GM12878 (cell line): ENCODE measurements at regions not wholly inside any gene's neighbourhood (a gene's known extent, or its start where the extent isn't known, plus 50 kb on each side); places are given as distances from the start of the nearest gene placed in this dataset.

Experiments used
- ATAC-seq: fragments of 200-7000 bp; cut with Tn5 transposase; 3 replicates; pipeline ENCODE4 v1.9.1; 2020; ENCODE audit warnings: mild to moderate bottlenecking, moderate library complexity
- BruUV-seq: library from RNA; stranded (reverse); fragments of 400-500 nt; replicated peaks from 2 replicates; lab custom pipeline; 2021; lab: Mats Ljungman, UMichigan
- CTCF ChIA-PET: fragments of 300-600 bp; sonication (Branson Sonifier 250); formaldehyde crosslinking; extraction: SDS; loops from one replicate; lab custom pipeline; 2021; ENCODE audit warnings: inconsistent platforms; lab: Yijun Ruan, JAX
- POLR2A ChIA-PET: fragments of 350-600 bp; formaldehyde crosslinking; extraction: SDS; loops from one replicate; lab custom pipeline; 2021; ENCODE audit warnings: inconsistent platforms; lab: Charles Lee
- RAD21 ChIA-PET: fragments of 300-600 bp; sonication (Branson Sonifier 250); formaldehyde crosslinking; loops from one replicate; lab custom pipeline; 2023; ENCODE audit warnings: antibody characterized with exemption; ENCODE audit not compliant: unreplicated experiment; lab: Charles Lee
- SMC1A ChIA-PET: fragments of 300-600 bp; sonication (Branson Sonifier 250); formaldehyde crosslinking; loops from one replicate; lab custom pipeline; 2023; ENCODE audit not compliant: unreplicated experiment, uncharacterized antibody; lab: Charles Lee
- DNase-seq: peaks from one replicate; pipeline ENCODE4 v3.0.0-alpha.2; 2011; ENCODE audit warnings: low read depth, low spot score
- FAIRE-seq: peaks from 3 replicates; lab custom pipeline; 2011; peaks lifted over from hg19 to GRCh38; lab: Jason Lieb, UNC
- H2AFZ ChIP-seq: 2 replicates; pipeline ENCODE4 v1.6.0; 2011; ENCODE audit warnings: low read depth, low read length, control low read depth; ENCODE audit not compliant: control insufficient read depth
- H3K27ac ChIP-seq: 2 replicates; pipeline ENCODE4 v1.5.1; 2011; ENCODE audit warnings: control low read depth; ENCODE audit not compliant: control insufficient read depth, insufficient read depth
- H3K27me3 ChIP-seq, 2 experiments: replicated peaks in 1 of 2; 2 replicates each; pipeline versions ENCODE4 v1.6.0 to v1.6.1; 2011; ENCODE audit warnings: low read length in 1 of 2; ENCODE audit not compliant: control insufficient read depth in 2 of 2, insufficient read depth in 2 of 2
- H3K36me3 ChIP-seq, 2 experiments: 2 replicates each; pipeline ENCODE4 v1.5.1; 2011; ENCODE audit warnings: low read length in 1 of 2; ENCODE audit not compliant: control insufficient read depth in 2 of 2, insufficient read depth in 2 of 2
- H3K4me1 ChIP-seq: 2 replicates; pipeline ENCODE4 v1.6.1; 2011; ENCODE audit warnings: mild to moderate bottlenecking, low read length, moderate library complexity, mixed read lengths; ENCODE audit not compliant: control insufficient read depth, insufficient read depth
- H3K4me2 ChIP-seq: 2 replicates; pipeline ENCODE4 v1.6.0; 2011; ENCODE audit warnings: control low read depth; ENCODE audit not compliant: control insufficient read depth, insufficient read depth
- H3K4me3 ChIP-seq: fragments of 200-600 bp; sonication (generic); 2 replicates; pipeline ENCODE4 v1.5.1; 2016
- H3K79me2 ChIP-seq: 2 replicates; pipeline ENCODE4 v1.6.0; 2011; ENCODE audit warnings: low read length; ENCODE audit not compliant: control insufficient read depth, insufficient read depth
- H3K9ac ChIP-seq: 2 replicates; pipeline ENCODE4 v1.8.0; 2011; ENCODE audit warnings: low read length, control low read depth, mixed read lengths; ENCODE audit not compliant: control insufficient read depth, insufficient read depth
- H3K9me3 ChIP-seq: replicated peaks from 3 replicates; pipeline ENCODE4 v1.5.1; 2011; ENCODE audit warnings: mild to moderate bottlenecking, low read length; ENCODE audit not compliant: control insufficient read depth, insufficient read depth
- H4K20me1 ChIP-seq: 2 replicates; pipeline ENCODE4 v1.6.0; 2011; ENCODE audit not compliant: control insufficient read depth, insufficient read depth
- BCL11A ChIP-seq: IDR thresholded peaks from 2 replicates; pipeline ENCODE4 v1.6.1; 2011; ENCODE audit warnings: low read depth, low read length
- BMI1 ChIP-seq: fragments of 450-650 bp; IDR thresholded peaks from 2 replicates; pipeline ENCODE4 v1.6.1; 2016; ENCODE audit warnings: mild to moderate bottlenecking, moderate library complexity, borderline replicate concordance
- EED ChIP-seq: sonication (generic); IDR thresholded peaks from 2 replicates; pipeline ENCODE4 v1.6.1; 2016; ENCODE audit warnings: antibody characterized with exemption, low read depth
- FOS ChIP-seq: IDR thresholded peaks from 3 replicates; pipeline ENCODE4 v1.6.1; 2011; ENCODE audit warnings: borderline replicate concordance; ENCODE audit not compliant: insufficient read length; ENCODE audit errors: extremely low read depth
- KLF5 ChIP-seq: fragments of 450-650 bp; IDR thresholded peaks from 2 replicates; pipeline ENCODE4 v1.6.1; 2014; ENCODE audit warnings: mild to moderate bottlenecking; ENCODE audit not compliant: partially characterized antibody
- NFIC ChIP-seq: IDR thresholded peaks from 2 replicates; pipeline ENCODE4 v1.6.1; 2012; ENCODE audit warnings: low read depth, mild to moderate bottlenecking, inconsistent platforms, low read length, moderate library complexity
- SMAD1 ChIP-seq: fragments of 450-650 bp; IDR thresholded peaks from 2 replicates; pipeline ENCODE4 v1.6.1; 2018; ENCODE audit warnings: mild to moderate bottlenecking, low read depth; ENCODE audit not compliant: partially characterized antibody
- SMAD5 ChIP-seq: IDR thresholded peaks from 2 replicates; pipeline ENCODE4 v1.6.1; 2016; ENCODE audit warnings: antibody characterized with exemption, low read depth
- SPI1 ChIP-seq: IDR thresholded peaks from 2 replicates; pipeline ENCODE4 v1.6.1; 2011; ENCODE audit warnings: low read depth, mild to moderate bottlenecking, low read length, moderate library complexity, borderline replicate concordance; ENCODE audit not compliant: insufficient read depth
- SRF ChIP-seq, 2 experiments: IDR thresholded peaks; 2 replicates each; pipeline ENCODE4 v1.6.1; 2011; ENCODE audit warnings: low read depth in 2 of 2, low read length in 2 of 2, mild to moderate bottlenecking in 1 of 2, moderate library complexity in 1 of 2
- TCF12 ChIP-seq: IDR thresholded peaks from 2 replicates; pipeline ENCODE4 v1.6.1; 2011; ENCODE audit warnings: low read depth, mild to moderate bottlenecking, low read length
- TCF3 ChIP-seq: IDR thresholded peaks from 2 replicates; pipeline ENCODE4 v1.6.1; 2012; ENCODE audit warnings: low read depth, mild to moderate bottlenecking, low read length, borderline replicate concordance; ENCODE audit not compliant: insufficient read depth
- ZNF207 ChIP-seq: fragments of 450-650 bp; IDR thresholded peaks from 2 replicates; pipeline ENCODE4 v1.6.1; 2014; ENCODE audit warnings: antibody characterized with exemption, mild to moderate bottlenecking, borderline replicate concordance
- WGBS: methylation state at CpG from one replicate; pipeline ENCODE4 v1.1.6; 2016; ENCODE audit warnings: low lambda C conversion rate; ENCODE audit not compliant: insufficient replicate concordance, insufficient coverage; ENCODE audit errors: missing lambda C conversion rate; 5-methylcytosine and 5-hydroxymethylcytosine counted together
- in situ Hi-C: fragments of 300-500 bp; cut with MboI; formaldehyde crosslinking; loops from 9 replicates; pipeline ENCODE4 v1.14.3; 2018; ENCODE audit warnings: mixed read lengths
- intact Hi-C: fragments of 100-400 bp; cut with micrococcal nuclease; formaldehyde crosslinking; loops from one replicate; pipeline ENCODE4 v1.14.2; 2022; ENCODE audit not compliant: unreplicated experiment
- TF ChIP-seq, protein P1 (sequence below): IDR thresholded peaks from 2 replicates; pipeline ENCODE4 v1.6.1; 2011; ENCODE audit warnings: borderline replicate concordance, low read depth, mild to moderate bottlenecking, moderate library complexity, low read length; ENCODE audit not compliant: insufficient read depth, poor library complexity, severe bottlenecking
- TF ChIP-seq, protein P2 (sequence below): fragments of 450-650 bp; IDR thresholded peaks from 2 replicates; pipeline ENCODE4 v1.6.1; 2017; ENCODE audit warnings: mild to moderate bottlenecking, moderate library complexity
- TF ChIP-seq, protein P3 (sequence below): fragments of 450-650 bp; IDR thresholded peaks from 2 replicates; pipeline ENCODE4 v1.6.1; 2016; ENCODE audit warnings: mild to moderate bottlenecking

DNA sequence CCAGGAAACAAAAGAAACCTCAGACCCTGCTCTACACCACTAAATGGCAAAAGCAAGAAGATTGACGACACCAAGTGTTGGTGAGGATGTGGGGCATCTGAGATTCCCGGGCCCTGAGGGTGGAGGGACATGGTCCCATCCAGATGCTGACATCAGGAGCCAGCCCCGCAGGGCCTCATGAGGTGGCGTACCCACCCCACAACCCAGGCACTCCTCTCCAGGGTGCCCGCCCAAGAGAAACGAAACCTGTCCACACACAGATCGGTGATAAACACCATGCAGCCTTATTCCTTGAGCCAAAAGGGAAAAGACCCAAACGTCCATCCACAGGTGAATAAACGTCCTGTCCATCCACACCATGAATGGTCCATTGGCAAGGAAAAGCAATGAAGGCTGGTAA is 54.8 kb upstream of the C14orf180 start (continued):
- TF ChIP-seq SPI1 (no peak), ZNF207 (no peak), EED (no peak), TCF12 (no peak)

DNA sequence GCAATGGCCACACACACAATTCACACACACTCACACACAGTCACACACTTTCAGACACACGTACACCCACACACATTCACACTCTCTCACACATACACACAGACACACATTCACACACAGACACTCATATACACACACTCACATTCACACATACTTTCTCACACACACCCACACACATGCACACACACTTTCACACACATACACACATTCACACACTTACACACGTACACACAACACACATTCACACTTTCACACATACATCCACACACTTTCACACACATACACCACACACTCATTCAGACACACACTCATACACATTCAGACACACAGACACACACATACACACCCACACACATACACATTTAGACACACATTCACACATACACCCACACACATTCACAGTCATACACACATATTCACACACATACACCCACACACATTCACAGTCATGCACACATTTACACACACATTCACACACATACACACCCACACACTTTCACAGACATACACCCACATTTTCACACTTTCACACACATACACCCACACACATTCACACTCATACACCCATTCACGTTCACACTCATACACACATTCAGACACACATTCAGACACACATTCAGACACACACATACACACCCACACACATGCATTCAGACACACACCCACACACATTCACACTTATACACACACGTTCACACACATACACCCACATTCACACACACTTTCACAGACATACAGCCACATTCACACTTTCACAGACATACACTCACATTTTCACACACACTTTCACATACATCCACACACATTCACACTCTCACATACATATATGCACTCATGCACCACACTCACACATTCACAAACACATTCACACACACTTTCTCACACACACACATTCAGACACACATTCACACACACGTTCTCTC is 52.6 kb upstream of the C14orf180 start:
- Histone ChIP-seq H3K4me2 (no peak overlapping the region), H3K79me2 (no peaks in the 10 kb centered on the region), H3K27ac (no peak overlapping the region), H3K4me1 (no peaks in the 10 kb centered on the region), H3K36me3 (no peaks in the 10 kb centered on the region), H3K4me3 (no peak overlapping the region), H3K9me3 (no peaks in the 10 kb centered on the region; the same call in 1 of the 3 replicates), H4K20me1 (no peaks in the 10 kb centered on the region), H2AFZ (no peak overlapping the region), H3K27me3 (no peaks in the 10 kb centered on the region), H3K9ac (no peak overlapping the region)
- intact Hi-C loops (no loop called here), in situ Hi-C loops (no loop called here)
- CTCF ChIA-PET: no interaction called here
- 43% methylated on average over 5 of the region's 5 CpGs for WGBS
- RAD21 ChIA-PET: no interaction called here
- no peak for DNase-seq
- no TSS peak for BruUV-seq
- no peak for FAIRE-seq
- POLR2A ChIA-PET: no interaction called here
- SMC1A ChIA-PET: no interaction called here
- TF ChIP-seq SMAD1: no peak
- TF ChIP-seq SMAD5: no peak
- TF ChIP-seq BMI1: no peak
- TF ChIP-seq, protein P1, sequence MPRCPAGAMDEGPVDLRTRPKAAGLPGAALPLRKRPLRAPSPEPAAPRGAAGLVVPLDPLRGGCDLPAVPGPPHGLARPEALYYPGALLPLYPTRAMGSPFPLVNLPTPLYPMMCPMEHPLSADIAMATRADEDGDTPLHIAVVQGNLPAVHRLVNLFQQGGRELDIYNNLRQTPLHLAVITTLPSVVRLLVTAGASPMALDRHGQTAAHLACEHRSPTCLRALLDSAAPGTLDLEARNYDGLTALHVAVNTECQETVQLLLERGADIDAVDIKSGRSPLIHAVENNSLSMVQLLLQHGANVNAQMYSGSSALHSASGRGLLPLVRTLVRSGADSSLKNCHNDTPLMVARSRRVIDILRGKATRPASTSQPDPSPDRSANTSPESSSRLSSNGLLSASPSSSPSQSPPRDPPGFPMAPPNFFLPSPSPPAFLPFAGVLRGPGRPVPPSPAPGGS: peak; percentile 85
- TF ChIP-seq, protein P2, sequence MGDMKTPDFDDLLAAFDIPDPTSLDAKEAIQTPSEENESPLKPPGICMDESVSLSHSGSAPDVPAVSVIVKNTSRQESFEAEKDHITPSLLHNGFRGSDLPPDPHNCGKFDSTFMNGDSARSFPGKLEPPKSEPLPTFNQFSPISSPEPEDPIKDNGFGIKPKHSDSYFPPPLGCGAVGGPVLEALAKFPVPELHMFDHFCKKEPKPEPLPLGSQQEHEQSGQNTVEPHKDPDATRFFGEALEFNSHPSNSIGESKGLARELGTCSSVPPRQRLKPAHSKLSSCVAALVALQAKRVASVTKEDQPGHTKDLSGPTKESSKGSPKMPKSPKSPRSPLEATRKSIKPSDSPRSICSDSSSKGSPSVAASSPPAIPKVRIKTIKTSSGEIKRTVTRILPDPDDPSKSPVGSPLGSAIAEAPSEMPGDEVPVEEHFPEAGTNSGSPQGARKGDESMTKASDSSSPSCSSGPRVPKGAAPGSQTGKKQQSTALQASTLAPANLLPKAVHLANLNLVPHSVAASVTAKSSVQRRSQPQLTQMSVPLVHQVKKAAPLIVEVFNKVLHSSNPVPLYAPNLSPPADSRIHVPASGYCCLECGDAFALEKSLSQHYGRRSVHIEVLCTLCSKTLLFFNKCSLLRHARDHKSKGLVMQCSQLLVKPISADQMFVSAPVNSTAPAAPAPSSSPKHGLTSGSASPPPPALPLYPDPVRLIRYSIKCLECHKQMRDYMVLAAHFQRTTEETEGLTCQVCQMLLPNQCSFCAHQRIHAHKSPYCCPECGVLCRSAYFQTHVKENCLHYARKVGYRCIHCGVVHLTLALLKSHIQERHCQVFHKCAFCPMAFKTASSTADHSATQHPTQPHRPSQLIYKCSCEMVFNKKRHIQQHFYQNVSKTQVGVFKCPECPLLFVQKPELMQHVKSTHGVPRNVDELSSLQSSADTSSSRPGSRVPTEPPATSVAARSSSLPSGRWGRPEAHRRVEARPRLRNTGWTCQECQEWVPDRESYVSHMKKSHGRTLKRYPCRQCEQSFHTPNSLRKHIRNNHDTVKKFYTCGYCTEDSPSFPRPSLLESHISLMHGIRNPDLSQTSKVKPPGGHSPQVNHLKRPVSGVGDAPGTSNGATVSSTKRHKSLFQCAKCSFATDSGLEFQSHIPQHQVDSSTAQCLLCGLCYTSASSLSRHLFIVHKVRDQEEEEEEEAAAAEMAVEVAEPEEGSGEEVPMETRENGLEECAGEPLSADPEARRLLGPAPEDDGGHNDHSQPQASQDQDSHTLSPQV: no peak
- TF ChIP-seq SRF (IDR thresholded peaks at IDR 0.05; ENCODE audit: low read depth in 2 of 2, low read length in 2 of 2): no peak
- TF ChIP-seq NFIC: 0 out of 2 replicates have a peak, but pooled peaks have one; percentile 35
- TF ChIP-seq, protein P3, sequence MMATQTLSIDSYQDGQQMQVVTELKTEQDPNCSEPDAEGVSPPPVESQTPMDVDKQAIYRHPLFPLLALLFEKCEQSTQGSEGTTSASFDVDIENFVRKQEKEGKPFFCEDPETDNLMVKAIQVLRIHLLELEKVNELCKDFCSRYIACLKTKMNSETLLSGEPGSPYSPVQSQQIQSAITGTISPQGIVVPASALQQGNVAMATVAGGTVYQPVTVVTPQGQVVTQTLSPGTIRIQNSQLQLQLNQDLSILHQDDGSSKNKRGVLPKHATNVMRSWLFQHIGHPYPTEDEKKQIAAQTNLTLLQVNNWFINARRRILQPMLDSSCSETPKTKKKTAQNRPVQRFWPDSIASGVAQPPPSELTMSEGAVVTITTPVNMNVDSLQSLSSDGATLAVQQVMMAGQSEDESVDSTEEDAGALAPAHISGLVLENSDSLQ: no peak
- no peak for TF ChIP-seq FOS
- TF ChIP-seq BCL11A: no peak
- TF ChIP-seq TCF3: no peak
- no peak for TF ChIP-seq KLF5
- no peak for ATAC-seq
